SU-DHL-6 (cell line): ENCODE measurements at regions not wholly inside any gene's neighbourhood (a gene's known extent, or its start where the extent isn't known, plus 50 kb on each side); places are given as distances from the start of the nearest gene placed in this dataset.

ENCODE experiments used
- H2AFZ ChIP-seq: fragments of 200-600 bp; sonication (generic); 2 replicates; pipeline ENCODE4 v1.6.1; 2014; ENCODE audit warnings: low read depth, mild to moderate bottlenecking, moderate library complexity, mixed read lengths, antibody characterized with exemption, low read length; ENCODE audit not compliant: severe bottlenecking
- H3F3A ChIP-seq: fragments of 200-600 bp; shearing (Covaris generic); 2 replicates; pipeline ENCODE4 v1.6.0; 2016; ENCODE audit warnings: antibody characterized with exemption, mild to moderate bottlenecking; ENCODE audit not compliant: insufficient read depth
- H3K27ac ChIP-seq: fragments of 200-600 bp; sonication (generic); 2 replicates; pipeline ENCODE4 v1.5.1; 2016; ENCODE audit warnings: low read depth, mild to moderate bottlenecking, low read length, moderate library complexity, mixed read lengths
- H3K27me3 ChIP-seq: fragments of 200-600 bp; sonication (generic), shearing (Covaris generic); 2 replicates; pipeline ENCODE4 v1.6.0; 2014; ENCODE audit warnings: mild to moderate bottlenecking, low read length
- H3K36me3 ChIP-seq: fragments of 200-600 bp; sonication (generic); 2 replicates; pipeline ENCODE4 v1.6.1; 2014; ENCODE audit warnings: mild to moderate bottlenecking, low read length, mixed read lengths
- H3K4me2 ChIP-seq: fragments of 300-600, 200-600 bp; shearing (Covaris generic), sonication (generic); 2 replicates; pipeline ENCODE4 v1.6.0; 2014; ENCODE audit warnings: low read length, low read depth, mild to moderate bottlenecking; ENCODE audit not compliant: poor library complexity, severe bottlenecking
- H3K4me3 ChIP-seq: fragments of 200-600 bp; sonication (generic); 2 replicates; pipeline ENCODE4 v1.5.1; 2014; ENCODE audit warnings: antibody characterized with exemption, low read length, mild to moderate bottlenecking, mixed read lengths; ENCODE audit not compliant: insufficient read depth, poor library complexity, severe bottlenecking
- H3K79me2 ChIP-seq: fragments of 200-600 bp; sonication (generic); 2 replicates; pipeline ENCODE4 v1.6.1; 2014; ENCODE audit warnings: mild to moderate bottlenecking, low read length, moderate library complexity; ENCODE audit not compliant: insufficient read depth
- H3K9ac ChIP-seq: fragments of 200-600 bp; sonication (generic); 2 replicates; pipeline ENCODE4 v1.7.0; 2014; ENCODE audit warnings: mild to moderate bottlenecking, low read length
- H3K9me2 ChIP-seq: fragments of 200-600 bp; sonication (generic); replicated peaks from 2 replicates; pipeline ENCODE4 v1.6.1; 2014; ENCODE audit warnings: low read length; ENCODE audit not compliant: insufficient read depth
- H3K9me3 ChIP-seq: fragments of 200-600 bp; sonication (generic); 2 replicates; pipeline ENCODE4 v1.6.1; 2014; ENCODE audit warnings: low read length, mixed read lengths; ENCODE audit not compliant: insufficient read depth
- H4K20me1 ChIP-seq: fragments of 200-600 bp; sonication (generic); 2 replicates; pipeline ENCODE4 v1.6.1; 2014; ENCODE audit warnings: low read depth, mild to moderate bottlenecking, antibody characterized with exemption, low read length, moderate library complexity, mixed read lengths
- EZH2phosphoT487 ChIP-seq: fragments of 200-600 bp; sonication (generic), shearing (Covaris generic); conservative IDR thresholded peaks from 2 replicates; pipeline ENCODE4 v1.6.1; 2018; ENCODE audit warnings: mild to moderate bottlenecking, antibody characterized with exemption, low read length, moderate library complexity, mixed read lengths
- TF ChIP-seq, protein P1 (sequence below): fragments of 200-600 bp; sonication (generic); IDR thresholded peaks from one replicate; pipeline ENCODE4 v1.5.1; 2017; ENCODE audit warnings: antibody characterized with exemption, mild to moderate bottlenecking, low read length, moderate library complexity; ENCODE audit not compliant: insufficient read depth, poor library complexity, severe bottlenecking

DNA sequence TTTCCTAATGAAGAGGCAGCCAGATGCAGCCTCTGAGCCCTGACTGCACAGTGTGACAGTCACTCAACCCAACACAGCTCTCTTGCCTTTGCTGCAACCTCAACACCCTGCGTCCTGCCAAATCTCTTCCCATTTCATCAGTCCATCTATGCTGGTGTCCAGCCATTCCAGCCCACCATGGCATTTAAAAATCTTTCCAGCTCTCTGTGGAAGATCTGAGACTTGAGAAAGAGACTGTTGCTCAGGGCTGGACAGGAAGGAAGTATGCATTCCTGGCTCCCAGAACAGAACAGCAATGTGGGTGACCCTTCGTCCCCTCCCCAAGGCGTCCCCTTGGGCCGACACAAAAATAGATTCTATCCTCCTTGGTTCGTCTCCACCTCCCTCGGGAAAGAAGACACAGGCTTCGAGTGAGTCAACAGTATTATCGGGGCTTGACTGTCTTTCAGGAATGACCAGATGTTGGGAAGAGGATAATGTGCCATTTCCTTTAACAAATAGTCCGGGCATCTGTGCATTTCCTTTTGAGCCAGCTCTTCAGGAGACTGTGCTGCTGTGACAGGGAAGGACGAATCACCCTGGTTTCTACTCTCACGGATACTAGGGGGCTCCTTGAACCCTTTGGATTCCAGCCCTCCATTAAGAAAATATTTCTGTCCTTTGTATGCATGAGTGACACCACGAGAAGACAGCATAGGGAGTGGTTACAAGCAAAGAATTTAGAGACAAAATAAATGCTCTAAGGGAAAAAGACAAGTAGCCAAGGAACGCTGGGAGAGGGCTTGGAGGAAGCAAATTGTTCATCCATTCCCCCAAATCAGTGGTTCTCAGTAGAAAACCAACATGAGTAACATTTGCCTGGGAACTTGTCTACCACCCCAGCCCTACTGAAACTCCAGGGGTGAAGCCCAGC lies 111.4 kb upstream of the CDC42BPA start:
- Histone ChIP-seq H3K27me3 (no peaks in the 10 kb centered on the region), H3K4me3 (no peak overlapping the region), H3K4me2 (no peak overlapping the region), H3K36me3 (no peaks in the 10 kb centered on the region), H3K9ac (no peak overlapping the region), H3K27ac (no peak overlapping the region), H3K9me3 (no peaks in the 10 kb centered on the region), H3K9me2 (no peaks in the 10 kb centered on the region), H3K79me2 (no peaks in the 10 kb centered on the region), H2AFZ (no peak overlapping the region), H3F3A (no peaks in the 10 kb centered on the region), H4K20me1 (no peaks in the 10 kb centered on the region)
- TF ChIP-seq EZH2phosphoT487 = no peak
- TF ChIP-seq, protein P1, sequence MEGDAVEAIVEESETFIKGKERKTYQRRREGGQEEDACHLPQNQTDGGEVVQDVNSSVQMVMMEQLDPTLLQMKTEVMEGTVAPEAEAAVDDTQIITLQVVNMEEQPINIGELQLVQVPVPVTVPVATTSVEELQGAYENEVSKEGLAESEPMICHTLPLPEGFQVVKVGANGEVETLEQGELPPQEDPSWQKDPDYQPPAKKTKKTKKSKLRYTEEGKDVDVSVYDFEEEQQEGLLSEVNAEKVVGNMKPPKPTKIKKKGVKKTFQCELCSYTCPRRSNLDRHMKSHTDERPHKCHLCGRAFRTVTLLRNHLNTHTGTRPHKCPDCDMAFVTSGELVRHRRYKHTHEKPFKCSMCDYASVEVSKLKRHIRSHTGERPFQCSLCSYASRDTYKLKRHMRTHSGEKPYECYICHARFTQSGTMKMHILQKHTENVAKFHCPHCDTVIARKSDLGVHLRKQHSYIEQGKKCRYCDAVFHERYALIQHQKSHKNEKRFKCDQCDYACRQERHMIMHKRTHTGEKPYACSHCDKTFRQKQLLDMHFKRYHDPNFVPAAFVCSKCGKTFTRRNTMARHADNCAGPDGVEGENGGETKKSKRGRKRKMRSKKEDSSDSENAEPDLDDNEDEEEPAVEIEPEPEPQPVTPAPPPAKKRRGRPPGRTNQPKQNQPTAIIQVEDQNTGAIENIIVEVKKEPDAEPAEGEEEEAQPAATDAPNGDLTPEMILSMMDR = no peak

DNA sequence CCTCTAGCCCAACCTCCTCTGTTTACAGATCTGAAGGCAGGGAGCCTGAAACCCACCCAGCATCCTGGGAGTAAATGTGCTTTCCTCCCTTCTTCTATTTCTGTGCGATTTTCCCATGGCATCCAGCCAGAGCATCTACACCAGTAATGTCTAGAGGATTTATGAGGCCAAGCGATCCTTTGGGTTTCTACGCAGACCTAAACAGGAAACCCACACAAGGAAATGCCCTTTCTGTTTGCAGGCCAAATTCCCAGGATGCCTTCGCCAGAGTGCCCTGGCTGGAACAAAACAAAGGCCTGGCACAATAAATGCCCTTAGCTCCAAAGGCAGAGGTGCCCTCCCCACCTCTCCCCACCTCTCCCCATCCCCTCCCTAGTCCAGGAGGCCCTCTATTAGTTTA lies 110.5 kb upstream of the CDC42BPA start:
- no peak overlapping the region for H3K27ac ChIP-seq
- H3K4me2 ChIP-seq = no peak overlapping the region
- H3F3A ChIP-seq = no peaks in the 10 kb centered on the region
- H3K9me2 ChIP-seq = no peaks in the 10 kb centered on the region
- no peak overlapping the region for H3K4me3 ChIP-seq
- H3K36me3 ChIP-seq = no peaks in the 10 kb centered on the region
- no peak overlapping the region for H2AFZ ChIP-seq
- no peaks in the 10 kb centered on the region for H4K20me1 ChIP-seq
- no peaks in the 10 kb centered on the region for H3K79me2 ChIP-seq
- no peaks in the 10 kb centered on the region for H3K9me3 ChIP-seq
- H3K27me3 ChIP-seq = no peaks in the 10 kb centered on the region
- TF ChIP-seq, protein P1 = no peak
- no peak overlapping the region for H3K9ac ChIP-seq

DNA sequence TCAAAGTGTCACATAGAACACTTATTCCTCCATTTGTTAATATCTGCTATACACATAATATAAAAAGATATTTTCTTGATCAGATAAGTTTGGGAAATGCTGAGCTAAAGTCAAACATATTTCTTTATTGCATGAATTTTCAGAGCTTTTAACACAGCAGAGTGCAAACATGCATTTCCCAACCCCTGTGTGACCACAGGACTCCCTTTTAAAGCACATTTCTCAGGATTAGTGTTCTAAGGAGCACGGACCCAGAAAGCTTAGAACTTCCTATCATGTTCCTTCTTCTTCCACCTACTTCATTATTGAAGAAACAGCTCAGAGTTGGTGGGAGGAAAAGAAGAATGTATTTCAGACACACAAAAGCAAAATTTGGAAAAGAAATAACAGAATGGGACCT lies 109.1 kb upstream of the CDC42BPA start:
- Histone ChIP-seq H3K9me3 (no peaks in the 10 kb centered on the region), H4K20me1 (no peaks in the 10 kb centered on the region), H3F3A (no peaks in the 10 kb centered on the region), H3K9me2 (no peaks in the 10 kb centered on the region), H3K4me2 (no peak overlapping the region), H3K27me3 (no peaks in the 10 kb centered on the region), H3K4me3 (no peak overlapping the region), H3K36me3 (no peaks in the 10 kb centered on the region), H2AFZ (no peak overlapping the region), H3K9ac (no peak overlapping the region), H3K27ac (no peak overlapping the region), H3K79me2 (no peaks in the 10 kb centered on the region)
- TF ChIP-seq, protein P1 = no peak
